ENCODE measurements at regions not wholly inside any gene's neighbourhood (a gene's known extent, or its start where the extent isn't known, plus 50 kb on each side); places are given as distances from the start of the nearest gene placed in this dataset.

- Histone ChIP-seq H3K4me1 (ENCODE audit: control insufficient read depth, insufficient read depth, low read length) (peaks cover 63% of the 10 kb centered on the region), H3K27me3 (replicated peaks; ENCODE audit: control insufficient read depth, insufficient read depth, low read length) (no peaks in the 10 kb centered on the region), H3K4me3 (ENCODE audit: low read length) (no peak overlapping the region), H3K36me3 (ENCODE audit: control insufficient read depth, insufficient read depth, low read length, severe bottlenecking) (no peaks in the 10 kb centered on the region), H3K9me3 (ENCODE audit: control insufficient read depth, low read length) (no peaks in the 10 kb centered on the region), H3K9ac (ENCODE audit: low read length) (peak overlapping the region; percentile 50)
- DNase-seq (ENCODE audit: low read depth): peak; percentile 13
These were observed 435.3 kb upstream of the HTR2A start for GRCh38 chr13:47332149-47332548.

DNA sequence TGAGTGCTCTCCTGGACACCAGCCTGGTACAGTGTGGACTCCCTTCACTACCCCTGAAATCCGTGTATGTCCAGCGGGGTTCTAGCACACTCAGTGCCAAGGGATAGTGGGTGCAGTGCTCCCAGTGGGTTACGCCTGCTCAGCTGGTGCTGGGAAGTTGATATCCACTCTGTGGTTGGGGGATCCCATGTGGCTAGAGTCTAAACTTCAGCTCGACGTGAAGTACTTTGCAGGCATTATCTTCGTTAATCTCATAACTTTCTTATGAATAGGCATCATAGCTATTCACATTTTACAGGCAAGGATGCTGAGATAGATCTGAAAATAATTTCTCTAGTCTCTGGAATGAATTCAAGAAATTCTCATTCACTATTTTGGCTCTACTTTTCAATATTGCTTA, 433.2 kb upstream of the HTR2A start:
- Histone ChIP-seq H3K36me3 (ENCODE audit: control insufficient read depth, insufficient read depth, low read length, severe bottlenecking) (no peaks in the 10 kb centered on the region), H3K27me3 (replicated peaks; ENCODE audit: control insufficient read depth, insufficient read depth, low read length) (no peaks in the 10 kb centered on the region), H3K9me3 (ENCODE audit: control insufficient read depth, low read length) (no peaks in the 10 kb centered on the region), H3K9ac (ENCODE audit: low read length) (no peak overlapping the region), H3K4me3 (ENCODE audit: low read length) (no peak overlapping the region), H3K4me1 (ENCODE audit: control insufficient read depth, insufficient read depth, low read length) (peaks cover 68% of the 10 kb centered on the region)
- DNase-seq (ENCODE audit: low read depth): no peak

GRCh38 chr13:47327861-47328260, 431.0 kb upstream of the HTR2A start:
- H3K36me3 ChIP-seq (ENCODE audit: control insufficient read depth, insufficient read depth, low read length, severe bottlenecking): no peaks in the 10 kb centered on the region
- peaks cover 46% of the 10 kb centered on the region for H3K4me1 ChIP-seq (ENCODE audit: control insufficient read depth, insufficient read depth, low read length)
- H3K4me3 ChIP-seq (ENCODE audit: low read length): no peak overlapping the region
- H3K27me3 ChIP-seq (replicated peaks; ENCODE audit: control insufficient read depth, insufficient read depth, low read length): no peaks in the 10 kb centered on the region
- DNase-seq (ENCODE audit: low read depth): no peak
- no peaks in the 10 kb centered on the region for H3K9me3 ChIP-seq (ENCODE audit: control insufficient read depth, low read length)
- no peak overlapping the region for H3K9ac ChIP-seq (ENCODE audit: low read length)

- H3K4me3 ChIP-seq (ENCODE audit: low read length): no peak overlapping the region
- H3K27me3 ChIP-seq (replicated peaks; ENCODE audit: control insufficient read depth, insufficient read depth, low read length): no peaks in the 10 kb centered on the region
- H3K9ac ChIP-seq (ENCODE audit: low read length): no peak overlapping the region
- H3K4me1 ChIP-seq (ENCODE audit: control insufficient read depth, insufficient read depth, low read length): peaks cover 33% of the 10 kb centered on the region
- no peaks in the 10 kb centered on the region for H3K36me3 ChIP-seq (ENCODE audit: control insufficient read depth, insufficient read depth, low read length, severe bottlenecking)
- H3K9me3 ChIP-seq (ENCODE audit: control insufficient read depth, low read length): no peaks in the 10 kb centered on the region
- no peak for DNase-seq (ENCODE audit: low read depth)
These were observed 429.2 kb upstream of the HTR2A start for GRCh38 chr13:47326061-47326460.

GRCh38 chr13:47317356-47317755, 420.5 kb upstream of the HTR2A start:
- no peaks in the 10 kb centered on the region for H3K27me3 ChIP-seq (replicated peaks; ENCODE audit: control insufficient read depth, insufficient read depth, low read length)
- no peak overlapping the region for H3K4me3 ChIP-seq (ENCODE audit: low read length)
- no peaks in the 10 kb centered on the region for H3K36me3 ChIP-seq (ENCODE audit: control insufficient read depth, insufficient read depth, low read length, severe bottlenecking)
- no peak overlapping the region for H3K9ac ChIP-seq (ENCODE audit: low read length)
- no peak for DNase-seq (ENCODE audit: low read depth)
- peaks cover 7% of the 10 kb centered on the region for H3K9me3 ChIP-seq (ENCODE audit: control insufficient read depth, low read length)
- no peaks in the 10 kb centered on the region for H3K4me1 ChIP-seq (ENCODE audit: control insufficient read depth, insufficient read depth, low read length)

- Histone ChIP-seq H3K9me3 (ENCODE audit: control insufficient read depth, low read length) (peaks cover 4% of the 10 kb centered on the region), H3K4me1 (ENCODE audit: control insufficient read depth, insufficient read depth, low read length) (no peaks in the 10 kb centered on the region), H3K9ac (ENCODE audit: low read length) (no peak overlapping the region), H3K27me3 (replicated peaks; ENCODE audit: control insufficient read depth, insufficient read depth, low read length) (no peaks in the 10 kb centered on the region), H3K36me3 (ENCODE audit: control insufficient read depth, insufficient read depth, low read length, severe bottlenecking) (no peaks in the 10 kb centered on the region), H3K4me3 (ENCODE audit: low read length) (no peak overlapping the region)
- DNase-seq (ENCODE audit: low read depth): no peak
These were observed 413.5 kb upstream of the HTR2A start for GRCh38 chr13:47310401-47310800.

- Histone ChIP-seq H3K4me1 (ENCODE audit: control insufficient read depth, insufficient read depth, low read length) (no peaks in the 10 kb centered on the region), H3K9me3 (ENCODE audit: control insufficient read depth, low read length) (peaks cover 4% of the 10 kb centered on the region), H3K27me3 (replicated peaks; ENCODE audit: control insufficient read depth, insufficient read depth, low read length) (no peaks in the 10 kb centered on the region), H3K4me3 (ENCODE audit: low read length) (no peak overlapping the region), H3K9ac (ENCODE audit: low read length) (no peak overlapping the region), H3K36me3 (ENCODE audit: control insufficient read depth, insufficient read depth, low read length, severe bottlenecking) (no peaks in the 10 kb centered on the region)
- no peak for DNase-seq (ENCODE audit: low read depth)
These were observed 410.1 kb upstream of the HTR2A start for GRCh38 chr13:47306991-47307390.

DNA sequence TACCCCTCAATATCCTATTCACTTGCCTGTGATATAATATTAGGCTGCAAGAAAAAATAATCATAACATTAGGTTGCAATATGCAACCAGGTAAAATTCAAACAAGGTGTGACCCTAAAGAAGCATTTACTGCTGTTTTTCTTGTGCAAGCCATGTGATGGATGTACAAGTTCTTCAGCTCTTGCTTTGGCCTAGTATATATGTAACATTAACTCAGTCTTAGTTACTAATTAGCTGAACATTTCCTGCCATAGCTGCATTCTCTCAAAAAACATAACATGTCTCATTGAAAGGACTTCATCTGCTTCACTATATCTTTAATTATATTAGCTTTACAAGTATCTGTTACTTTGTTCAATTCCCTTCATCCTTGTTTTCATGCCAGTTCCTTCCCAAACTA, 406.8 kb upstream of the HTR2A start:
- DNase-seq (ENCODE audit: low read depth): no peak
- no peaks in the 10 kb centered on the region for H3K27me3 ChIP-seq (replicated peaks; ENCODE audit: control insufficient read depth, insufficient read depth, low read length)
- no peaks in the 10 kb centered on the region for H3K36me3 ChIP-seq (ENCODE audit: control insufficient read depth, insufficient read depth, low read length, severe bottlenecking)

GRCh38 chr13:47299304-47299703, 402.5 kb upstream of the HTR2A start:
- H3K4me3 ChIP-seq (ENCODE audit: low read length): no peak overlapping the region
- no peaks in the 10 kb centered on the region for H3K27me3 ChIP-seq (replicated peaks; ENCODE audit: control insufficient read depth, insufficient read depth, low read length)
- no peaks in the 10 kb centered on the region for H3K36me3 ChIP-seq (ENCODE audit: control insufficient read depth, insufficient read depth, low read length, severe bottlenecking)
- no peak for DNase-seq (ENCODE audit: low read depth)
- H3K9me3 ChIP-seq (ENCODE audit: control insufficient read depth, low read length): no peaks in the 10 kb centered on the region
- H3K9ac ChIP-seq (ENCODE audit: low read length): no peak overlapping the region
- H3K4me1 ChIP-seq (ENCODE audit: control insufficient read depth, insufficient read depth, low read length): no peaks in the 10 kb centered on the region

More for the DNA sequence above, 406.8 kb upstream of the HTR2A start:
- Histone ChIP-seq H3K4me3 (ENCODE audit: low read length) (no peak overlapping the region), H3K9ac (ENCODE audit: low read length) (no peak overlapping the region), H3K9me3 (ENCODE audit: control insufficient read depth, low read length) (peaks cover 4% of the 10 kb centered on the region), H3K4me1 (ENCODE audit: control insufficient read depth, insufficient read depth, low read length) (no peaks in the 10 kb centered on the region)

- Histone ChIP-seq H3K9ac (ENCODE audit: low read length) (no peak overlapping the region), H3K27me3 (replicated peaks; ENCODE audit: control insufficient read depth, insufficient read depth, low read length) (no peaks in the 10 kb centered on the region), H3K4me1 (ENCODE audit: control insufficient read depth, insufficient read depth, low read length) (no peaks in the 10 kb centered on the region), H3K36me3 (ENCODE audit: control insufficient read depth, insufficient read depth, low read length, severe bottlenecking) (no peaks in the 10 kb centered on the region), H3K4me3 (ENCODE audit: low read length) (no peak overlapping the region), H3K9me3 (ENCODE audit: control insufficient read depth, low read length) (no peaks in the 10 kb centered on the region)
- no peak for DNase-seq (ENCODE audit: low read depth)
These were observed 401.7 kb upstream of the HTR2A start for GRCh38 chr13:47298506-47298905.

DNA sequence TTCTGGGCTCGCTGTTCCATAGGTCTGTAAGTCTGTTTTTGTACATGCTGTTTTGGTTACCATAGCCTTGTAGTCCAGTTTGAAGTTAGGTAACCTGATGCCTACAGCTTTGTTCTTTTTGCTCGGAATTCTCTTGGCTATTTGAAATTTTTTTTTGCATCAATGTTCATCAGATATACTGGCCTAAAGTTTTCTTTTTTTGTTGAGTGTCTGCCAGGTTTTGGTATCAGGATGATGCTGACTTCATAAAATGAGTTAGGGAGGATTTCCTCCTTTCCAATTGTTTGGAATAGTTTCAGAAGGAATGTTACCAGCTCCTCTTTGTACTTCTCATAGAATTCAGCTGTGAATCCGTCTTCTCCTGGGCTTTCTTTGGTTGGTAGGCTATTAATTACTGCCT, 397.8 kb upstream of the HTR2A start:
- Histone ChIP-seq H3K9ac (ENCODE audit: low read length) (no peak overlapping the region), H3K4me1 (ENCODE audit: control insufficient read depth, insufficient read depth, low read length) (no peaks in the 10 kb centered on the region), H3K27me3 (replicated peaks; ENCODE audit: control insufficient read depth, insufficient read depth, low read length) (no peaks in the 10 kb centered on the region), H3K9me3 (ENCODE audit: control insufficient read depth, low read length) (no peaks in the 10 kb centered on the region), H3K36me3 (ENCODE audit: control insufficient read depth, insufficient read depth, low read length, severe bottlenecking) (no peaks in the 10 kb centered on the region), H3K4me3 (ENCODE audit: low read length) (no peak overlapping the region)
- no peak for DNase-seq (ENCODE audit: low read depth)

GRCh38 chr13:47291107-47291656, 394.3 kb upstream of the HTR2A start:
- H3K36me3 ChIP-seq (ENCODE audit: control insufficient read depth, insufficient read depth, low read length, severe bottlenecking): no peaks in the 10 kb centered on the region
- no peak for DNase-seq (ENCODE audit: low read depth)
- H3K4me1 ChIP-seq (ENCODE audit: control insufficient read depth, insufficient read depth, low read length): no peaks in the 10 kb centered on the region
- no peak overlapping the region for H3K4me3 ChIP-seq (ENCODE audit: low read length)
- no peaks in the 10 kb centered on the region for H3K27me3 ChIP-seq (replicated peaks; ENCODE audit: control insufficient read depth, insufficient read depth, low read length)
- no peaks in the 10 kb centered on the region for H3K9me3 ChIP-seq (ENCODE audit: control insufficient read depth, low read length)
- H3K9ac ChIP-seq (ENCODE audit: low read length): no peak overlapping the region
